ENCODE measurements at regions not wholly inside any gene's neighbourhood (a gene's known extent, or its start where the extent isn't known, plus 50 kb on each side); places are given as distances from the start of the nearest gene placed in this dataset.
"Not testable (repeated sequence)": the region's sequence is repeated elsewhere in the genome, so short reads cannot be mapped to it uniquely, and the experiment has no call there.

- intact Hi-C loops (cut with micrococcal nuclease; ENCODE audit: unreplicated experiment); in situ Hi-C loops (cut with HindIII; ENCODE audit: extremely low pct_ligation_motif_present, low pct_unique_long_range_greater_than_20kb); CTCF ChIA-PET (ENCODE audit: low intra/inter-chr PET ratio, low total read pairs); H3K4me2 ChIP-seq (ENCODE audit: low read depth, low read length); POLR2A ChIA-PET; H3K4me1 ChIP-seq (ENCODE audit: insufficient read depth, low read length); ATAC-seq; BruUV-seq (replicated peaks); H3K36me3 ChIP-seq (replicated peaks in 1 of 2; ENCODE audit: control insufficient read depth in 1 of 2, insufficient read depth in 2 of 2, low read length in 2 of 2); H3K4me3 ChIP-seq (replicated peaks in 1 of 3; ENCODE audit: insufficient read depth in 1 of 3, low read depth in 2 of 3, low read length in 3 of 3); DNase-seq (ENCODE audit: low spot score); H3K27me3 ChIP-seq (ENCODE audit: control insufficient read depth in 1 of 2, insufficient read depth in 2 of 2, low read length in 2 of 2); H3K9ac ChIP-seq (ENCODE audit: insufficient read depth, low read depth, low read length); H2AFZ ChIP-seq (ENCODE audit: low read length); H4K20me1 ChIP-seq (ENCODE audit: insufficient read depth, low read length); H3K27ac ChIP-seq (ENCODE audit: extremely low read length, insufficient read depth, low read length); FAIRE-seq; H3K79me2 ChIP-seq (ENCODE audit: insufficient read depth, low read length): not testable (repeated sequence)
- peaks cover 80% of the 10 kb centered on the region for H3K9me3 ChIP-seq (ENCODE audit: low read length)
Observed at GRCh38 chr4:19181631-19182030, 1070.1 kb upstream of the SLIT2 start.

- Histone ChIP-seq H3K4me3 (replicated peaks in 1 of 3; ENCODE audit: insufficient read depth in 1 of 3, low read depth in 2 of 3, low read length in 3 of 3) (no peak overlapping the region), H3K4me1 (ENCODE audit: insufficient read depth, low read length) (no peaks in the 10 kb centered on the region), H3K9me3 (ENCODE audit: low read length) (peaks cover 74% of the 10 kb centered on the region), H3K27me3 (ENCODE audit: control insufficient read depth in 1 of 2, insufficient read depth in 2 of 2, low read length in 2 of 2) (no peaks in the 10 kb centered on the region), H3K36me3 (replicated peaks in 1 of 2; ENCODE audit: control insufficient read depth in 1 of 2, insufficient read depth in 2 of 2, low read length in 2 of 2) (no peaks in the 10 kb centered on the region), H3K4me2 (ENCODE audit: low read depth, low read length) (no peak overlapping the region), H4K20me1 (ENCODE audit: insufficient read depth, low read length) (no peaks in the 10 kb centered on the region), H2AFZ (ENCODE audit: low read length) (no peak overlapping the region), H3K27ac (ENCODE audit: extremely low read length, insufficient read depth, low read length) (no peak overlapping the region), H3K9ac (ENCODE audit: insufficient read depth, low read depth, low read length) (no peak overlapping the region), H3K79me2 (ENCODE audit: insufficient read depth, low read length) (no peaks in the 10 kb centered on the region)
- ATAC-seq (no peak), FAIRE-seq (no peak), DNase-seq (ENCODE audit: low spot score) (no peak)
- TF ChIP-seq ZSCAN21 (CRISPR knock-in tag; IDR thresholded peaks at IDR 0.05; ENCODE audit: borderline replicate concordance) (no peak), ZNF563 (CRISPR knock-in tag; IDR thresholded peaks at IDR 0.05) (no peak), ZNF883 (CRISPR knock-in tag; IDR thresholded peaks at IDR 0.05; ENCODE audit: not compliant biosample characterization) (no peak), SMAD9 (CRISPR knock-in tag; IDR thresholded peaks at IDR 0.05) (no peak), ETV6 (CRISPR knock-in tag; conservative IDR thresholded peaks at IDR 0.05) (no peak), SATB2 (CRISPR knock-in tag; IDR thresholded peaks at IDR 0.05) (no peak), ZNF230 (CRISPR knock-in tag; IDR thresholded peaks at IDR 0.05) (no peak), KDM6A (CRISPR knock-in tag; IDR thresholded peaks at IDR 0.05; ENCODE audit: low read depth) (no peak), ATAD3A (CRISPR knock-in tag; IDR thresholded peaks at IDR 0.05) (no peak), ZGPAT (CRISPR knock-in tag; IDR thresholded peaks at IDR 0.05) (no peak), SALL1 (CRISPR knock-in tag; IDR thresholded peaks at IDR 0.05) (no peak), ZFX (CRISPR knock-in tag; IDR thresholded peaks at IDR 0.05; ENCODE audit: low read depth) (no peak), MIER2 (CRISPR knock-in tag; IDR thresholded peaks at IDR 0.05) (no peak)
- ChIA-PET POLR2A (no interaction called here), CTCF (ENCODE audit: low intra/inter-chr PET ratio, low total read pairs) (no interaction called here)
- in situ Hi-C loops (cut with HindIII; ENCODE audit: extremely low pct_ligation_motif_present, low pct_unique_long_range_greater_than_20kb) = no loop called here
- WGBS (ENCODE audit: low lambda C conversion rate) = 4% methylated on average over 2 of the region's 2 CpGs
- intact Hi-C loops (cut with micrococcal nuclease; ENCODE audit: unreplicated experiment) = no loop called here
- BruUV-seq (replicated peaks) = no TSS peak
Observed at GRCh38 chr4:19178835-19179234, 1072.9 kb upstream of the SLIT2 start.

Data from HepG2 (cell line).